Psoas muscle (tissue), 7 donors: ENCODE measurements at regions not wholly inside any gene's neighbourhood (a gene's known extent, or its start where the extent isn't known, plus 50 kb on each side); places are given as distances from the start of the nearest gene placed in this dataset.
"Not testable (repeated sequence)": the region's sequence is repeated elsewhere in the genome, so short reads cannot be mapped to it uniquely, and the experiment has no call there.

Experiments
- ATAC-seq, 4 donors: fragments of 200-7000 bp; cut with Tn5 transposase; one replicate each; pipeline ENCODE4 v1.9.1; 2020; ENCODE audit warnings: moderate library complexity in 3 of 4, mild to moderate bottlenecking in 2 of 4
- DNase-seq, 2 donors: peaks; one replicate each; pipeline ENCODE4 v3.0.0-alpha.2; 2020
- H3K27ac ChIP-seq: fragments of 200-600 bp; one replicate; pipeline ENCODE4 v1.8.0; 2022
- H3K27me3 ChIP-seq, 3 donors: fragments of 200-600 bp in 1 of 3; one replicate each; pipeline versions ENCODE4 v1.6.1 to v1.8.0; 2013 to 2022; ENCODE audit warnings: low read length in 2 of 3, mild to moderate bottlenecking in 2 of 3, moderate library complexity in 1 of 3; ENCODE audit not compliant: insufficient read depth in 3 of 3
- H3K36me3 ChIP-seq, 2 donors: fragments of 200-600 bp in 1 of 2; one replicate each; pipeline versions ENCODE4 v1.6.1 to v1.8.0; 2013 to 2022; ENCODE audit warnings: low read depth in 1 of 2, mild to moderate bottlenecking in 1 of 2, moderate library complexity in 1 of 2; ENCODE audit not compliant: insufficient read depth in 1 of 2
- H3K4me1 ChIP-seq: fragments of 200-600 bp; one replicate; pipeline ENCODE4 v1.8.0; 2022
- H3K4me3 ChIP-seq: fragments of 200-600 bp; one replicate; pipeline ENCODE4 v1.8.0; 2022; ENCODE audit warnings: mild to moderate bottlenecking
- H3K9me3 ChIP-seq: fragments of 200-600 bp; one replicate; pipeline ENCODE4 v1.8.0; 2022
- CTCF ChIP-seq: fragments of 200-600 bp; IDR thresholded peaks from one replicate; pipeline ENCODE4 v1.8.0; 2022; ENCODE audit warnings: antibody characterized with exemption
- WGBS, 3 donors: extraction: QIAGEN DNeasy Blood & Tissue Kit; methylation state at CpG; one replicate each; pipeline versions ENCODE4 v1.1.6 to v1.1.7; 2013; 5-methylcytosine and 5-hydroxymethylcytosine counted together
- intact Hi-C, 2 donors: fragments of 100-400 bp; cut with DNase I; formaldehyde crosslinking; loops; one replicate each; pipeline versions ENCODE4 v1.11.0 to v1.14.2; 2022
- donor health status: healthy with polysubstance abuse.
- donor health status: DM: no; HTN: no; CAD: no; lungs with moderate emphysema.
- donor health status: Bipolar disorder and iron deficiency.
- donor health status: healthy.
- donor health status: DM: yes; HTN: yes; CAD: no.
- donor health status: DM: no; HTN: no; CAD: no.
- donor health status: DM: yes; HTN: yes; CAD: no.

GRCh38 chr3:66934725-66935124 lies 63.4 kb upstream of the KBTBD8 start:
- Histone ChIP-seq H3K27me3 (peaks cover 0 to 2% (median 0%) of the 10 kb centered on the region in 3 donors), H3K27ac (no peak overlapping the region), H3K4me3 (no peak overlapping the region), H3K4me1 (no peaks in the 10 kb centered on the region), H3K9me3 (no peaks in the 10 kb centered on the region), H3K36me3 (no peaks in the 10 kb centered on the region)
- ATAC-seq (no peak), DNase-seq (no peak)
- 63 to 68% (median 65%) methylated on average over 3 of the region's 3 CpGs for WGBS, 3 donors
- intact Hi-C loops = loop anchor here in 1 of 2 donors (10.0 kb wide), 1 partner anchor 1960 kb away; no protein-coding TSS in a partner anchor
- no peak for TF ChIP-seq CTCF

GRCh38 chr3:66937041-66937440 lies 61.1 kb upstream of the KBTBD8 start:
- not testable (repeated sequence) for H3K36me3 ChIP-seq, ATAC-seq, H3K4me1 ChIP-seq, H3K9me3 ChIP-seq, H3K27ac ChIP-seq, H3K4me3 ChIP-seq, DNase-seq, H3K27me3 ChIP-seq
- WGBS, 3 donors = 54 to 66% (median 56%) methylated on average over 6 of the region's 6 CpGs
- intact Hi-C loops = loop anchor here in 1 of 2 donors (10.0 kb wide), 1 partner anchor 1958 kb away; no protein-coding TSS in a partner anchor

DNA sequence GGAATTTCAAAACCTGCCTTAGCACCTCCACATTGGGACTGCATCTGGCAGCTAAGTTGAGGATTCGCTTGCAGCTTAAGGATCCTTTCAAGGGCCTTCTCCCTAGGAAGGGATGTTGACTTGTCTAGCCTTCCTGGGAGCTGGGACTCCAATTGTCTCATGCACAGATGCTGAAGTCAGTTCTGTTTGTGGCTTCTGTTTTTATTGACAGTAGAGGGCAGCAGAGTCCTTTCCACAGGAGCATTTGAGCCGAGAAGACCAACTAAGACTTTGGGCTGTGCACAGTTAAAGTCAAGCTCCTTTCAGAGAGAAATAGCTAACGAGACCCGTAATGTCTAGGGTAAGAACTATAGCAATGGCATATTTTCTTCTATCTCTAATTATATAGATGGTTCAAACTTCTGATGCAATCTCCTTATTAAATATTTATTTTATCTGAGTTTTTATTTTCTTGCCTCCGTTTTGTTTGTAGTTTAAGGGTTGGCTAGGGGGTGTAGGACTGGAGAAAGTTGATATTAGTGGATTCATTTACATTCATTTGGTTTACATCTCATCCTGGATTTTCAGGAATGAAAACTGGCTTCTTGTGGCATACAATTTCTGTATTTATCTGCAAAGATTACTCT lies 59.7 kb upstream of the KBTBD8 start:
- intact Hi-C loops = loop anchor here in 1 of 2 donors (10.0 kb wide), 1 partner anchor 1956 kb away; no protein-coding TSS in a partner anchor
- peak; percentile 50 to 70 (median 64) for ATAC-seq

GRCh38 chr3:66948041-66948440 lies 50.1 kb upstream of the KBTBD8 start:
- WGBS, 3 donors = 94 to 96% (median 94%) methylated on average over 2 of the region's 2 CpGs
- intact Hi-C loops = loop anchor here in 1 of 2 donors (10.0 kb wide), 1 partner anchor 1947 kb away; no protein-coding TSS in a partner anchor

More for the DNA sequence above, 59.7 kb upstream of the KBTBD8 start:
- peaks cover 0 to 2% (median 0%) of the 10 kb centered on the region in 3 donors for H3K27me3 ChIP-seq
- no peaks in the 10 kb centered on the region for H3K36me3 ChIP-seq
- peaks cover 4% of the 10 kb centered on the region for H3K9me3 ChIP-seq
- no peaks in the 10 kb centered on the region for H3K4me1 ChIP-seq
- peak; percentile 67 for TF ChIP-seq CTCF
- no peak overlapping the region for H3K27ac ChIP-seq
- WGBS, 3 donors = 18 to 21% (median 20%) methylated on average over 5 of the region's 5 CpGs
- DNase-seq = no peak
- H3K4me3 ChIP-seq = no peak overlapping the region

More at GRCh38 chr3:66948041-66948440, 50.1 kb upstream of the KBTBD8 start:
- no peaks in the 10 kb centered on the region for H3K36me3 ChIP-seq
- no peaks in the 10 kb centered on the region for H3K9me3 ChIP-seq
- no peaks in the 10 kb centered on the region for H3K27me3 ChIP-seq
- no peak overlapping the region for H3K27ac ChIP-seq
- DNase-seq = no peak
- no peaks in the 10 kb centered on the region for H3K4me1 ChIP-seq
- no peak overlapping the region for H3K4me3 ChIP-seq
- no peak for ATAC-seq
- no peak for TF ChIP-seq CTCF
